ENCODE measurements at regions not wholly inside any gene's neighbourhood (a gene's known extent, or its start where the extent isn't known, plus 50 kb on each side); places are given as distances from the start of the nearest gene placed in this dataset.

DNA sequence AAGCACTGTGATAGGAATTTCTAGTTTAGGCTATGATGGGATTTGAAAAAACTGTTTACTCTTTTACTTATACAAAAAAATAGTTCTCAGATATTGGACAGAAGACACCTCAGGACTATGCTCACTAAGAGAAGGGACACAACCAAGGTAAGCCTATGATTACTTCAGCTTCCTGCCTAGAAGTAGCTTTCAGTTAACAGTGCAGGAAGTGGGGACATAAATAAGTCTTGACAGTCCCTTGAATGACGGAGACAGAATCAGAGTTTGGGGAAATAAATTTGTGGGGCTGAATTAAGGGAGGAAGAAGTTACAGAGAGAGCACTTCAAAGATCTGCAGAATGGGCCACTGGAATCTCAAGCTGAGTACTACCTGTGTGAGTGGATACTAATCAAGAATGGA, 53.8 kb upstream of the OLFM3 start:
- no peak for DNase-seq

- DNase-seq, result no peak
These were observed 51.0 kb upstream of the OLFM3 start for GRCh38 chr1:102047724-102048123.
